ENCODE measurements at regions not wholly inside any gene's neighbourhood (a gene's known extent, or its start where the extent isn't known, plus 50 kb on each side); places are given as distances from the start of the nearest gene placed in this dataset.

- DNase-seq: no peak
Measured at GRCh38 chr15:53462651-53463050, 296.8 kb downstream of the WDR72 start.

- no peak for DNase-seq
Measured at GRCh38 chr15:53461677-53462076, 297.8 kb downstream of the WDR72 start.

DNA sequence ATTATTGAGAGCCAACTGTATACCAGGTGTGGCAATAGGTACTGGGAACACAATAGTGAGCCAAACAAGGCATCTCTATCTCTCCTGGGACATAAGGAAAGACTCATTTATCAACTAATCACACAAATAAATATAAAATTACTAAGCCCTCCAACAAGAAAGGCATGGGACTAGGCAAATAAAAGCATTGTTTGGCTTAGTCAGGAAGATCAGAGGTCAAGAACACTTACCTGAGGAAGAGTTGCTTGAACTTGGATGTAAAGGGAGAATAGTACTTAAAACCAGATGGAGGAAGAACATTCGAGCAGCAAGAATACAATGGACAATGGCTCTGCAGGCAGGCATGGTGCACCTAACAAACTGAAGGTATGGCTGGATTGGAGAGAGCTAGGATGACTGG lies 300.7 kb downstream of the WDR72 start:
- DNase-seq: no peak

DNA sequence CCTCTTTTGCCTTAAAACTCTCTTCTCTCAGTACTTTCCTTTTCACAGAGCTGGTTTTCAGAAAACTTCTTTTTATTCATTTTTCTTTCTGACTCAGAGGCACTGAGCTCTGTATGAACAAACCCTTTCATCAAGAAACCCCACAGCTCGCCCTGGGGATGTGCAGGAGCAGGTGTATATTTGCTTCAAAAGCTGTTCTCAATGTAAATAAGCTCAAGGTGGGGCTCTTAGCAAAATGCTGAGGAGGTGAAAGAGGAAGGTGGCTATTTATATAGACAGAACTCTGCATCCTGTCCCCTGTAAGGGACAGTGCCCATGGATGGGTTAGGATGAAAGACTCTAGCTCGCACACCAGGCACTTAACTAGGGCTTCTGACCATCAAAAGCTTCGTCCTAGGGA lies 302.0 kb downstream of the WDR72 start:
- no peak for DNase-seq

DNA sequence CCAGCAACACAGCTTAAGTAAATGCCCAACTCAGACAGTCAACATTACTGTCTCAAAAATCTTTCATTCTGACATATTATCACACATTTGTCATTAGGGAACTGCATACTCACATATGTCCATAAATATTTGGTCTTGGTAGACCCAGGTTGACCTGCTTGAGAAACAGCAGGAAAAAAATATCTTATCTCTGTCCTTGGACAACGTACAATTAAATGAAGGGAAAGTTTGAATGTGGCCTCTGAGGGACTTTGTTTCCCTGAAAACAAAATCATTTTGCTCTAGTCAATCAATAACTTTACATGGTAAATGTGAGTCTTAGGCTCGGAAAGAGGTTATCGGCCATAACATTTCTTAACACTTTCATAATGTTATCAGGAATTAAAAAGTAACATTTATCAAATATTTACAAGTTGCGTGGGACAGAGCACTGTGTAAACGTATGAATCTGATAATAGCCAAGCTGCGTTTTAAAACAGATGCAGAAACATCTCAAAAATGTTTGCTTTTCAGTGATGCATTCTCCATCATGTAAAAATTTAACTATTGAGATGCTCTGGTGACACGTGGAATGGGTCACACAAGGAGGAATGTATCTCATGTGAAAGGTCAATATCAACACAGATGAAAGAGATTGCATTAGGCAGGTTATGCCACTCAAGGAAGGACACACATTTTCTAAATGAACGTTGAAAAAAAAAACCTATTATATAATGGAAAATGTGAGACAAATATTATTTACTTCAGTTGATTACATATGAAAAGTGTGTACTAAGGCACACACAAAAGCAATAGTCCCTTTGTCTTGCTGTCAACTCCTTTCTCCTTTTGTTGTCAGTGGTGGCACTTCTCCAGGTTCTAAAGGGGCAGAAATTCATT lies 304.4 kb downstream of the WDR72 start:
- no peak for DNase-seq

DNA sequence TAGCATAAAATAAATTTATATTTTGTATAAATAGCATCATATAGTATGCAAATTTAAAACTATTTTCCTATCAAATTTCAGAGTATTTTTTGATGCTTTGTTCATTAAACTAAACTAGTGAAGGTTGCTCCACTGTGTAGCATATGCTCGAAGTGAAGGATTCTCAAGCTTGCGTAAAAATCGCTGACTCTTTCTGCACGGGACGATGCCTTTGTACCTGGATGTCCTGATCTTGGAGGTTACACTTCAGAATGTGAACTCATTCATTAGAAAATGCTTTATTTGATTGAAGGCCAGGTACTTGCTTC lies 305.0 kb downstream of the WDR72 start:
- DNase-seq: no peak

GRCh38 chr15:53453253-53454105 lies 306.0 kb downstream of the WDR72 start:
- no peak for DNase-seq

- DNase-seq: no peak
Measured at GRCh38 chr15:53448232-53449015, 311.0 kb downstream of the WDR72 start.

DNA sequence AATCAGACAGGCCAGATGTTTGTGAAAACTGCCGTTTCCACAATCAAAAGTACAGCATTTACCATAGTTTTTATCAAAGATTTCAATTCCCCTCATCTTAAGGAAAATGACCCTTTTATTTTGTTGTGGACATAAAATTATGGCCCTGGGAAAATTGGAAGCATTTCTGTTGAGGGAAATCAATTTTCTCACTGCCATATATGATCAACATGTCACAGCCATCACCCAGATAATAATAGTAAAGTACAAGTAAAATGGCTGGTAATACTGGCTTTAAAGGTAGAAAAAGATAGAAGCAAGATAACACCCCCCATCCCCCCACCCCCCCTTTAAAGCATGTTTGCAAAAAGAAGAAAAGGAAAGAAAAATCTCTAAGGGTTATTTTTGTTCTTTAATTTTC lies 311.7 kb downstream of the WDR72 start:
- no peak for DNase-seq

DNA sequence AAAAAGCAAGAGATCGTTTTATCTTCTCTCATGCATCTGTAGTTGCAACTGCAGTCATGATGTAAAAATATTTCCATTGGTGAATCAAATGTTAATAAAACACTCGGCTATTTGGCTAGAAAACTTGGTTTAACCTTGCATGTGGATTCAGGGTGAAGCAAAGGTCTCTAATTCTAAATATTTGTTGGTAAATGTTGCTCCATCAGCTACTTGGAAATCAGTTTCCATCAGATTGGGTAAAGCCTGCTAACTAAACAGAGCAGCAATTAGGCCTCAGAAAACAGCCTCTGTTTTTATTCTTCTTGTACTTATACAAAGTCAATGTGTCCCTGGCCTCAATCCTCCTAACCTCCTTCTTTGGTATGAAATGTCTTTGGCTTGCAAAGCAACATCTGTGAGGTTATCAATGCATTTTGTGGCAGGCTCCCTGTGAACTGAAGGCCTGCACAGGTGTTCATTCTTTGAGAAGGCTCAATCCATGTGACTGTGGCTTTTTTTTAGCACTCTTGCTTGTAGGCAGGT lies 312.3 kb downstream of the WDR72 start:
- no peak for DNase-seq

DNA sequence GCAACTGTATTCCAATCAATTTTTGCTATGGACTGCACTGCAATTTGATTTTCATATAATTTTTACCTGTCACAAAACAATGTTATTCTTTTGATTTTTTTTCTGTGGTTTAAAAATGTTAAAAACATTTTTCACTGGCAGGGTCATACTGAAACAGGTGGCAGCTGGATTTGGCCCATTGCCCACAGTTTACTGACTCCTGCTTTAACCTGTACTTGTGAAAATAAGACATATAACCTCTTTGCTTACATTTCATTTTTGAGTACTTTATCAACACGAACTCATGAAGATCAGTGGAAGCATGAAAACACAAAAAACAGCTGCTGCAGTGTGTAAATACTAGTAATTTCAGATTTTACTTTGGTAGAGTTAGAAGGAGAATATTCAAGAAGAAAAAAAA lies 313.1 kb downstream of the WDR72 start:
- DNase-seq: no peak

DNA sequence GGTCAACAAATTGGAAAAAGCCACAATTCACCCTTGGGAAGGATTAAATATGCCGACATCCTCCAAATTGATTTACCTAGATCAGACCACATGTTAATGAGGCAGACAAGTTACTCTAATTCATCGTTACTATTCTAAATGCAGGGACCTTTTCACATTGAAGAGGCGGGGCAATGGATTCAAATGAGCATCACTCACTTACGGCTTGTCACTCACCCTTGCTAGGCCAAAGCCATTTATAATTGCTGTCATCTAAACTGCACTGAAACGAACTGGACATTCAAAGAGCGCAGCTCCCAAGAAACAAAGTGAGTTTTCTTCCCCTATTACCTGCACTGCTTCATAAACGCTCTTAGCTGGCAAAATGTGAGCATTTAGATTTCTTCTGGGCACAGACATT lies 313.9 kb downstream of the WDR72 start:
- no peak for DNase-seq

DNA sequence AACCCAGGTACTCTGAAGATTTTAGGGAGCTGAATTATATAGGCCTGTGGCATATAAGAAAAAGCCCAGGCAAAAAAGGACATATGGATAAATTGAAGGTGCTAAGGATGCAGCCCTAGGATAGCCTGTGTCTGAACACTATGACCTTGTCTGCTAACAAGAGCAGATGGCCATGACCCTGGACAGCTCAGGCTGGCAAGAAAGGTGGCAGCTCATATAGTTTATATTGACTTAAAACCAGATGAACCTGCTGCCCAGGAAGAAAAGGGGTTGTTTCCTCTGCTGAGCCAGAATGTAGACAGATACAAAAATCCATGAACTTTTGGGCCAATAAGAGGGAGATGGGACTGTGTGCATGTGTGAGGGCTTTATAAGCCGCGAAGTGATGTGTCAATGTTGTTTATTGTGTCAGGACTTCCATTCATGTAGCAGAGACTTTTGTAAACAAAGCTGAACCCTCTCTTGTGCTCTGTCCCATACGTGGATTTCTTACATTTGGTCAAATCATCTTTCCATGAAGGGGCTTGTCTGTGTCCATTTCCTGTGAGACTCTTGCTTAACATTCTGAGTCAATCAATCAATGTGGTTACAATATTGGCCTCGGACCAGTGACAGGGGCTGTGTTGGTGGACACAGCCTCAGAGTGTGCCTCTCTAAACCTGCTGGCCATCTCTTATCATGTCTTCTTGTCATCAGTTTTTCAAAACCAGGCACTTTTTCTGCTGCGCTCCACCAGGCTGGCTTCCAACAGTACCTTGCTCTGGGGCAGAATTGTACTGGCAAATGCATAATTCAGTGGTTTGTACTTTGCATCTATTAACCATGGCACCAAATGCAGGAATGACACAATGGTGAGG lies 321.2 kb downstream of the WDR72 start:
- no peak for DNase-seq

DNA sequence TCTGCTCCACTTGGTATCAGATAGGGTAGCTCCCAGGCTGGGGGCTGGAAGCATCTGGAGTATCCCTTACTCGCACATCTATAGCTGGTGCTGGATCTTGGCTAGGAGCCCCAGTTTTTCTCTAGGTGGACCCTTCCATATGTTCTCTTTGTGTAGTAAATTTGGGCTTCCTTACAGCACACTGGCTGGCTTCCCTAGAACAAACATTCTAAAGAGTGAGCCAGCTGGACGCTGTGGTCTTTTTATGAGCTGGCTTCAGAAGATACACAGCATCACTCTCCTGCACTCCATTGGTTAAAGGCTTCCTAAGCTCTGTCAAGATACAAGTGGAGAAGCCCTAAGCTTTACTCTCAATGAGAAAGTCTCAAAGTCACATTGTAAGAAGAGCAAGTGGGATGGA lies 322.1 kb downstream of the WDR72 start:
- no peak for DNase-seq

- no peak for DNase-seq
Measured at GRCh38 chr15:53434174-53434678, 325.2 kb downstream of the WDR72 start.

- no peak for DNase-seq
Measured at GRCh38 chr15:53416219-53416940, 343.1 kb downstream of the WDR72 start.

- no peak for DNase-seq
Measured at GRCh38 chr15:53414167-53414566, 345.3 kb downstream of the WDR72 start.

- no peak for DNase-seq
Measured at GRCh38 chr15:53412542-53412941, 346.9 kb downstream of the WDR72 start.

DNA sequence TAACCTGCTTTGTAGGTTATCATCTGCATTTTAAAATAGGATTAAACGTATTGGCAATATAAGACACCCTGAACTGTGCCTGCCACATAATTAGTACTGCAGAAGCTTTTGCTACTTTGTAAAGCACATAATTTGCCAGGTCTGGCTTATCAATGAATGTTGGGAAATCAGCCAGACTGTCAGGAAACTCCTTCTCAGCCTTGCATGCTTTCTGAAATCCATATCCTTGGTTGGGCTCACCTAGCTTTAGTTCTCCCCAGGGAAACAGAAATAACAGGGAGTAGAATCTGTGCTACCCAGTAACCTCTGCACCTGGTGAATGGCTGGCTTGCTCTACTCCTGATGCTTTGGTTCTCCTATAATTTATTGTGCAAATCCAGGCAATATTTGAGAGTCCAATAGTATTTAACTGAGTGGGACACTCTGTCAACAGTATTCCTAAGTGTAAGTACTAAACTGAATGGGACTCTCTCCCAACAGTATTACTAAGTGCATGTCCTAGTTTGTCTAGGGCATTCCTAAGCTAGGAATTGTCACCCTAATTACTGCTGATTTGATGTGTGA lies 354.5 kb downstream of the WDR72 start:
- DNase-seq: no peak

DNA sequence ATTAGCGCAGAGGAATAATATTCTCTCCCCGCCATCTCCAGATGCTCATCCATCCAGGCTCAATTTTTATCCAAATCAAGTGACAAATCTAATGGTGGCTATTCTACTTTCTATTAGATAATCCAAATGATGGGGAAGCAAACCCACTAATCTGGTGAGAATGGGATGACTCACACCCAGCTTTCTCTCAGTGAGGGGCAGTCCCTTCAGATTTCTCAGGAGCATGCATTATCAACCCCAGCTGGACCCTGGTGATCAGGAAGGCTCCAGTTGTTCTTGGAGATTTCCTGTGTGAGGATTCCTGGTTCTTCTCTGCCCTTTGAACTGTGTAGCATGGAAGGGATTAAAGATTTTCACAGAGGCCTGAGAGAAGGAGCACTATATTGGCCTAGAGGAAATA lies 358.0 kb downstream of the WDR72 start:
- DNase-seq: no peak

DNA sequence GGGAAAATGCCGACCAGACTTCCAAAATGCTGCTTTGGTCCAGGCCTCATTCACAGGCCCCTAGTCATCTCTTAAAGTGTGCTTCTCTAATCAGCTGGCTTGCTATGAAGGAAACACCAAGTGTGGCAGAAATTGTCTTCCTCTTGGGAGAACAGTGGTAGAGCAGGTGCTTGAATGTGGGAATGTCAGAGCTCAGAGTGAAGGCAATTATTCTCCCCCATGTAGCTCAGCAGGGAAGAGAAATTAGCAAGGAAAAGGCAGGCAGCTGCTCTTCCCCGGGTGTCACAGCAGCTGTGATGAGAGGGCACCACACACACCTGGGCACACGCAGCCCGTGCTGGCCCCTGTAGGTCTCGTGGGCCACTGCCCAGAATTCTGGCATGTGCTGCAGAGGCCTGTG lies 358.5 kb downstream of the WDR72 start:
- no peak for DNase-seq

Measured in stimulated activated CD4-positive, alpha-beta T cell treated with anti-CD3 and anti-CD28 coated beads, Interleukin-1b, Interleukin-23, amount 100 ng/mL, for 48 hours (primary cell).